ENCODE measurements at regions not wholly inside any gene's neighbourhood (a gene's known extent, or its start where the extent isn't known, plus 50 kb on each side); places are given as distances from the start of the nearest gene placed in this dataset.
"Not testable (repeated sequence)": the region's sequence is repeated elsewhere in the genome, so short reads cannot be mapped to it uniquely, and the experiment has no call there.

DNA sequence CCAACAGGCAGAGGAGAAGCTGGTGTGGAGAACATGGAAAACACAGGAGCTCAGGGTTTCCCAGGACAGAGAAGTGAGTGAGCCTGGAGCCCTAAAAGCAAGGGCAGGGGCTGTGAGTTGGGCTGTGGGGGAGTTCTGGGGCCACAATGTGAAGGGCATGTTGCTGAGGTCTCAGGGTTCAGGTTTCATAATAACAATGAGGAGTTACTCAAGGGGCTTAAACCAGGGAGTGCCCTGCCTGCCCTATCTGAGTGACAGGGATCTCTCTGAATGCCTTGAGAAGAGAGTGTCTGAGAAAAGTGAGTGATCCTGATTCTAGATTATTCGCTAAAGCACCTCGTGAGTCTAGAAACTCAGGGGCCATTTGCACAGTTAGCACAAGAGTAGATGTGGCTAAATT lies 129.6 kb downstream of the VPREB1 start:
- DNase-seq (ENCODE audit: low spot score): no peak

DNA sequence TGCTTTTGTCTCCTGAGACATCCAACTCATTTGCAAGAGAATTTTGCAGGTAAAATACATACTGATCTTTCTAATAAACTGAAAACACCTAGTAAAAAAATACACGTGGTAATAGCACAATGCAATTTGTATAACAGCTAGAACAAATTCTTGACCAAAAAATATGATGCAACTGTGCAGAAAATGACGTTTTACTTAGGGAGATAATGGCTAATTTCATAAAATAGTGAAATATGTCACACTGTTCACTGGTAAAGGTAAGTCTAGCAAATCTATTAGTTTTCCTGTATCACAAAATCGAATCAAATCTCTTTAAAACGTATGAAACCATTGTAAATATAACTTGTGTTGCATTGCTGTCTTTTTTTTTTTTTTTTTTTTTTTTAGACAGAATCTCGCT lies 130.0 kb downstream of the VPREB1 start:
- no peak for DNase-seq (ENCODE audit: low spot score)

DNA sequence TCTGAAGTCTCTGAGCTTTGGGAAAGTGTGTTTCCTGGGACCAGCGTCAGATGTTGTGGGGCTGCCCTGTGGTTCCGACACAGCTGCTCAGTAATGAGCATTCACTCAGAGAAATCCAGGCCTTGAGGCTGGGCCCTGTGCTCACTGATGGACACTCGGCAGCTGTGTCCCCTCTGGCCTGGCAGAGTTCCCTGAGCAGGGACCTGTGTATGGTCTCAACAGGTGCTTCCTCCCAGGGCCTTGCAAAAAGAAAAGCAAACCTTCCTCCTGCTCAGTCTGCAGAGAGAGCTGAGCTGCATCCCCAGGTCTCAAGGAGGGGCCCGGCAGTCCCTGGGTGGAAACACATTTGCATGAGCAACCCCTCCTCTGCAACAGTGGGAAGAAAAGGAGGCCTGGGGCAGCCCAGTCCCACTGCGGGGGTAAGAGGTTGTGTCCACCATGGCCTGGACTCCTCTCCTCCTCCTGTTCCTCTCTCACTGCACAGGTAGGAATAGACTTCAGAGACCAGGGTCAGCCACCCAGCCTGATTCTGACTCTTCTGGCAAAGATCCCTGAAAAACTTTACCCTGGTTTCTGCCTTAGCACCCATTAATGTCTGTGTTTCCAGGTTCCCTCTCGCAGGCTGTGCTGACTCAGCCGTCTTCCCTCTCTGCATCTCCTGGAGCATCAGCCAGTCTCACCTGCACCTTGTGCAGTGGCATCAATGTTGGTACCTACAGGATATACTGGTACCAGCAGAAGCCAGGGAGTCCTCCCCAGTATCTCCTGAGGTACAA lies 131.2 kb downstream of the VPREB1 start:
- DNase-seq (ENCODE audit: low spot score): no peak

DNA sequence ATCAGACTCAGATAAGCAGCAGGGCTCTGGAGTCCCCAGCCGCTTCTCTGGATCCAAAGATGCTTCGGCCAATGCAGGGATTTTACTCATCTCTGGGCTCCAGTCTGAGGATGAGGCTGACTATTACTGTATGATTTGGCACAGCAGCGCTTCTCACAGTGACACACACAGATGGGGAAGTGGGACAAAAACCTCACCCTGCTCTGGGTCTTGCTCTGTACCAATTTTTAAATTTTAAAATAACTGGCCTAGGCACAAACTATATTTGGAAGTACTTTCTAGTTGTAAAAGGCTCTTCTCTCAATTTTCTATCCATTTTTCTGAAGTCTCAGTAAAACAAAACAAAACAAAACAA lies 131.7 kb downstream of the VPREB1 start:
- no peak for DNase-seq (ENCODE audit: low spot score)

DNA sequence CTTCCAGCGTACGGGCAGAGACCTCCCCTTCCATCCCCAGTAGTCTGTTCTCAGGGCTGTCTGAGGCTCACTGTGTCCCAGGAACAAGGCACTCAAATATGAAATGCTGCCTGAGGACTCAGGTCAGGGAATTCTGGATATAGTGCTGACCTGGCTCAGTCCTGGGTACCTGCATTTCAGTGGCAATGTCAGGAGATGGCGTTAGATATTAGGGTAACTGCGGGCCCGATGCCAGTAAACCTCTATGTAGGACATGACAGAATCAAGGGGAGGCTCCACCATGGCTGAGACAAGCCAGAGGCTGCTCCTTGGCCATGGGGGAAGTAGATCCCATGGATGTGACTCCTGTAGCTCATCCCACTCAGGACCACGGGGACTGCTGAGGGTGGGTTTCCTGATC lies 131.7 kb downstream of the ZNF280B start:
- not testable (repeated sequence) for DNase-seq (ENCODE audit: low spot score)

DNA sequence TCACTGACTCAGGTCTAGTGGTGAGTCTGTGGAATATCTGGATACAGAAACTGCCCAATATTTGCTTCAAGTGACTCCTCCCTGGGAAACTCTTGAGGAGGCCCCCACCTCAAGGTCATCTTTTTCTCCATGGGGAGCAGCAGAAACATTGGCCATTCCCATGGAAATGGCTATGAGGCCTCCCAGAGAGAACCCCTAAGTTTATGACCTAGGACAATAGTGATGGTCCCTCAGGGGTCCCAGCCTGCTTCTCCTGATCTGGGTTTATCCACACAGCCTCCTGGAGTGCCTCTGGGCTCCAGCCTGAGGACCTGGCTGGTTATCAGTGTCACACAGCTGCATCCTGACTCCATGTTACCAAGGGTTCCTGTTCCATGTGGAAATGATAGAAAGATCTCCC lies 131.2 kb downstream of the ZNF280B start:
- no peak for DNase-seq (ENCODE audit: low spot score)

DNA sequence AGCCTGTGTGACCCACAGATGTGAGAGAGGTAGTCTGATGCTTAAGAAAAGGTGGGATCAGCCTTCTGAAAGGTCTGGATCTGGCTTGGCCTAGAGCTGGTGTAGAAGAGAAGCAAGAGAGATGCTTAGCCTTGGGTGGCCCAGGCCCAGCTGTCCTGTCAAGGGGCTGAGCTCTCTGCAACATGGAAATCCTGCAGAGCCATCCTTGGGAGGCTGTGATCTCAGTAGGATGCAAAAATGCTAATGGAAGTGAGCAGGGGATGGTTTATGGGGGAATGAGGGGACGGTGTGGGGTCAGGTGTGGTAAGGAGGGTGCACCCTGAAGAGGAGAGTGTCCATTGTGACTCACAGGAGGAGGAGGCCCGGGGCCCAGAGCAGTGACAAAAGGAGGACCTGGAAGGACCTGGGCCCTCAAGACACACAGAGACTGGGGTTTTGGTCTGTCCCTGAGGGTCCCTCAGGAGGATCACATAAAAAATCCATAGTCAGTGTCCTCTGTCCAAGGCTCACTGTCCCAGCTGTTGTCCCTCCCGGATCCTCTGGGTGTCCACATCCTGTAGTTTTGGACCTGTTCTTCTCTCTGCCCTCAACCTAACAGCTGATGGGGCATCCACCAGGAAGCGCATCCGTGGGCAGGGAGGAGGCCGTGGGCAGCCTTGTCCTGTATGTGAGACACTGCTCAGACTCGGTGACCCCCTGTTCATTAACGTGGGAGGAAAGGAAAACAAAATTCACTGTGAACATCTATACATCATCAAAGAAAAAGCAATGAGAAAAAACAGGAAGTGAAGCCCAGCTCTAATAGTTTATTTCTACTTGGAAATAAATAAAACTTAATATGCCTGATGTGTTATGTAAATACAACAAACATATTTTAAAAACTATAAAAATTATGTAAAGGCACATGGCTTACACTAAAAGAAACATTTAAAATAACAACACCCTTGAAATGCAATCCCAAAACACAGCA lies 129.8 kb downstream of the ZNF280B start:
- DNase-seq (ENCODE audit: low spot score): no peak

DNA sequence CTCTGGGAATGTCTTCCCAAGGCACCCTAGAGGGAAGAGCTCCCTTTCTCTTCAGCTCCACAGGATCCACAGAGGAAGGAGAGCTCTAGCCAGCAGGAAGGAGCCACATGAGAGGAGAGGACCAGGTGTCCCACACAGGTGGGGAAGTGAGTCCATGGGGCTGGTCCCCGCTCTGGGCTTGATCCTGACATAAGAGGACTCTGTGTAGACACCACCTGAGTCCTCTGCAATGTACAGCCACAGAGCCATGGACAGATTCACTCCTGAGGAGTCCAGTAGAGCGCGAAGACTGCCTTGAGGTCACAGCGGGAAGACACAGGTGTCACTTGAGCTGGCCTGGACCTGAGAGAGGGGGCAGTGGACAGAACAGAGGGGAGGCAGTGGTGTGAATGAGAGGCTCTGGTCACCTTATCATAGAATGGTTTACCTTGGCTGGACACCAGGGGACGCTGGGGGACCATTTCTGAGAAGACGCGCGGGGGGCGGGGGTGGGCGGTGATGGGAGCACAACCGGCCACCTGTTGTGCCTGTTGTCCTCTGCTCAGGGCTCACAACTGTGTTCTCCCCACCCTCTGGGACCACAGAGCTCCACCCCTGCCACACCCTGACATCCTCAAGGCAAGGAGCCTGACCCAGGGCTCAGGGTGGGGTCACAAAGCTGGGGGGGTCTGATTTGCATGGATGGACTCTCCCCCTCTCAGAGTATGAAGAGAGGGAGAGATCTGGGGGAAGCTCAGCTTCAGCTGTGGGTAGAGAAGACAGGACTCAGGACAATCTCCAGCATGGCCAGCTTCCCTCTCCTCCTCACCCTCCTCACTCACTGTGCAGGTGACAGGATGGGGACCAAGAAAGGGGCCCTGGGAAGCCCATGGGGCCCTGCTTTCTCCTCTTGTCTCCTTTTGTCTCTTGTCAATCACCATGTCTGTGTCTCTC lies 128.2 kb downstream of the ZNF280B start:
- DNase-seq (ENCODE audit: low spot score): no peak

DNA sequence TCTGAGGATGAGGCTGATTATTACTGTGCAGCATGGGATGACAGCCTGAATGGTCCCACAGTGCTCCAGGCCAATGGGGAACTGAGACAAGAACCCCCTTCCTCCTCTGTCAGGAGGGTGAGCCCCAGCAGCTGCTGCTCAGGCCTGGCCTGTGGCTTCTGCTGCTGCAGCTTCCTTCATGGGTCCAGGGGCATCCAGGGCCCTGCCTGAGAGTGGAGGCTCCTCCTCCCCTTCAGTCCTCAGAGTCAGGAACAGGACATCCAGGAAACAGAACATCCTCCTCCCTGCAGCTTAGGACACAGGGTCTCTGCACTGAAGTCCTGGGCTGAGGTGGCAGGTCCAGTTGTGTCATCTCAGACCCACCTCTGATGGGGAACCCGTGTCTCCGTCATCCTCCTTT lies 127.2 kb downstream of the ZNF280B start:
- not testable (repeated sequence) for DNase-seq (ENCODE audit: low spot score)

DNA sequence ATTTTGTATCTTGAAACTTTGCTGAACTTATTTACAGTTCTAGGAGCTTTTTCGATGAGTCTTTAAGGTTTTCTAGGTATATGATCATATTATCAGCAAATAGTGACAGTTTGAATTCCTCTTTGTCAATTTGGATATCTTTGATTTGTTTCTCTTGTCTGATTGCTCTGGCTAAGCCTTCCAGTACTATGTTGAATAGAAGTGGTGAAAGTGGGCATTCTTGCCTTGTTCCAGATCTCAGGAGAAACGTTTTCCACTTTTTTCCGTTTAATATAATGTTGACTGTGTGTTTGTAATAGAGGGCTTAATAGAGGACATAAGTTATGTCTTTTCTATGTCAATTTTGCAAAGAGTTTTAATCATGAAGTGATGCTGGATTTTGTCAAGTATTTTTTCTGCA lies 124.3 kb downstream of the ZNF280B start:
- no peak for DNase-seq (ENCODE audit: low spot score)

DNA sequence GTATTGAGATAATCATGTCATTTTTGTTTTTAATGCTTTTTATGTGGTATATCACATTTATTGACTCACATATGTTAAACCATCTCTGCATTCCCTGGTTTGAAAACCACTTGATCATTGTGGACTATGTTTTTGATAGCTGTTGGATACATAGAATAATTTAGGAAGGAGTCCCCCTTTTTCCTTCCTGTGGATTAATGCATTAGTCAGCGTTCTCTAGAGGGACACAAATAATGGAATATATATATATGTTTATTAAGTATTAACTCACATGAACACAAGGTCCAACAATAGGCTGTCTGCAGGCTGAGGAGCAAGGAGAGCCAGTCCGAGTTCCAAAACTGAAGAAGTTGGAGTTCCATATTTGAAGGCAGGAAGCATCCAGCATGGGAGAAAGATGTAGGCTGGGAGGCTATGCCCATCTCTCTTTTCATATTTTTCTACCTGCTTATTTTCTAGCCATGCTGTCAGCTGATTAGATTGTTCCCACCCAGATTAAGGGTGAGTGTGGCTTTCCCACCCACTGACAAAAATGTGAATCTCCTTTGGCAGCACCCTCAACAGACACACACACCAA lies 123.8 kb downstream of the ZNF280B start:
- no peak for DNase-seq (ENCODE audit: low spot score)

DNA sequence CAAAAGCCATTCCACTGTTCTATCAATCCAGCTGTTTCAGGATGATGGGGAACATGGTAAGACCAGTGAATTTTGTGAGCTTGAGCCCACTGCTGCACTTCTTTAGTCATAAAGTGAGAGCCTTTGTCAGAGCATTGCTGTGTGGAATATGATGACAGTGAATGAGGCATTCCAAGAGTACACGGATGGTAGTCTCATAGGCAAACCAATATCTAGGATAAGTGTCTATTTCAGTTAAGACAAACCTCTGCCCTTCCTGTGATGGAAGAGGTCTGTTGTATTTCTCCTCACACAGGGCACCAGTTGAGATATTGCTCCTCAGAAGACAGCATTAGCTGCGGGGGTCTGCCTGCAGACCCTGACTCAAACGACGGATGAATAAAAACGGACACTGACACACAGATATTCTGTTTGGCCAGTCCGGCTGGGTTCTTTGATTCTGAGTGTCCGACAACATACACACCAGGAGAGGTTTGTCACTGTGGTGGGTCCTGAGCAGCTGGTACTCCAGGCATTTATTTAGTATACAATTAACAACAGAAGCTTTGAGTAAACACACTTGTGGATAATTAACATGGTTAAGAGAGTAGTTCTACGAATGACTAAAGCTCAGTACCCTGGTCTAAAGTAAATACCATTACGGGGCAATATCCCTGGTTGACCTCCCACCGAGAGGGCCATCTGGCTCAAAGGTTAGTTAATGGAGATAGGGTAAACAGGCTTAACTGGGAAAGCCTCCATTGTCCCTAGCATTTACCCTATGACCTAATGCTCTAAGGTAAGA lies 121.7 kb downstream of the ZNF280B start:
- no peak for DNase-seq (ENCODE audit: low spot score)

DNA sequence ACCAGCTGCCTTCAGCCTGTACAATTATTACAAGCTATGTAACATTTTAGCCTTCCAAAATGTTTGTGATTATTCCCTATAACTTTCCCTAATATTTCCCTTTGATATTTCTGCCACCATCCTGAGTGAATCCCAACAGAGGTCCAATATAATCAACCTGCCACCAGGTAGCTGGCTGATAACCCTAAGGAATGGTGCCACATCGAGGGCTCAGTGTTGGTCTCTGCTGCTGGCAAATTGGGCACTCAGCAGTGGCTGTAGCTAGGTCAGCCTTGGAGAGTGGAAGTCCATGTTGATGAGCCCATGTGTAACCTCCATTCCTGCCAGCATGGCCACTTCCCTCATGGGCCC lies 121.2 kb downstream of the ZNF280B start:
- DNase-seq (ENCODE audit: low spot score): no peak

DNA sequence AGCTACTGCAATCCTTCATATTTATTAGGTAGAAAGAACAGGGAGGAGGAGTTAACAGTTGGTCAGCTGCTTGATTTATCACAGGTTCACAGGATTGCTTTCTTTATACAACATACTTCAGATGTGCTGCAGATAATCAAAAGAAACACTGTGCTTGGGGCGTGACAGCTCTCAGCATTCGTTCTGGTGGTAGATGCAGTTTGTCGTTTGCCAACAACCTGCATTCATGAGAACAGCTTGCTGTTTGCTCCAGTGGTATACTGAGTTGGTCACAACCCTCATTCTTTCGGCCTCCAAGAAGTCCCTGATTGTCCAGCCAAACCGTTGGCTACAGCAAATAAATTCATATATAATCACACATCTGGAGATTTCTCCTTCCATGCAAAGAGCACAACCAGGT lies 120.5 kb downstream of the ZNF280B start:
- no peak for DNase-seq (ENCODE audit: low spot score)

DNA sequence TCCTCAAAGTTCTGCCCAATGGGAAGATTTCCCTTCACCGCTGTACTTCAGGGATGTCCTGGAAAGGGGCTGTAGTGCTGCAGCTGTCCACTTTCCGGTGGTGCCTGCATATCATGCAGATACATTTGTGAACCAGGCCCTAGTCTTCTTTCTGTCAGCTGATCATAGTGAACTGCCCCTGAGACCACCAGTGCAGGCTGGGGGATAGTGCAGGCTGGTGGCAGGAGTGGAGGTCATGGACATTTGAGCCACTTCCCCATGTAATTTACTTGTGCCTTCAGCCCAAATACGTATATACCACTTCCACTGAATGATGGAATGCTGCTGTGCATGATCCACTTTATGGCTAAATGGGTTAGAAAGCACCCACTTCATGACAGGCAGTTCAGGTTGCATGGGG lies 120.0 kb downstream of the ZNF280B start:
- no peak for DNase-seq (ENCODE audit: low spot score)

DNA sequence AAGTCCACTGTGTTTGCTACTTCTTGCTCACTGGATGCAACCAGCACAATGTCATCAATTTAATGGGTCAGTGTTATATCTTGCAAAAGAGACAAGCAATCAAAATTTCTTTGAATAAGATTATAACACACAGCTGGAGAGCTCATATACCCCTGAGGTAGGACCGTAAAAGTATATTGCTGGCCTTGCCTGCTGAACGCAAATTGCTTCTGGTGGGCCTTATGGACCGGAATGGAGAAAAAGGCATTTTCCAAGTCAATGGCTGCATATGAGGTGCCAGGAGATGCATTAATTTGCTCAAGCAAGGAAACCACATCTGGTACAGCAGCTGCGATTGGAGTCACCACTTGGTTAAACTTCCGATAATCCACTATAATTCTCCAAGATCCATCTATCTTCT lies 119.1 kb downstream of the ZNF280B start:
- no peak for DNase-seq (ENCODE audit: low spot score)

DNA sequence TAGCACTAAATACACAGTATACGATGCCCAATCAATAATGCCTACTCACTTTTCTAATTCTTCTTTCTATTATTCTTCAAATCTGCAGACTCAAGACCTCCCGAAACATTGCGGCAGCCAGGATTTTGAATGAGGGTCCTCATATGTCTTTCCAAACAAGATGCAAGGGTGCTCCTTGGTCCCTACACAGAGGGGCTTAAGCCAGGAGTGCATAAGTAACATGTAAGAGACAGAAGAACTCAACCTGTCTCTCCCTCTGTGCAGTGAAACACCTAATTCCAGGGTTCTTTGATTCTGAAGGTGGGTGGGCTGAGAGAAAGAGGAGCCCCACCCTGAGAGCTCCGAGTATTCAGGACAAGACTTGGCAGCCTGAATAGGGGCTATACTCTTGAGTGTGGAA lies 117.6 kb downstream of the ZNF280B start:
- DNase-seq (ENCODE audit: low spot score): no peak

DNA sequence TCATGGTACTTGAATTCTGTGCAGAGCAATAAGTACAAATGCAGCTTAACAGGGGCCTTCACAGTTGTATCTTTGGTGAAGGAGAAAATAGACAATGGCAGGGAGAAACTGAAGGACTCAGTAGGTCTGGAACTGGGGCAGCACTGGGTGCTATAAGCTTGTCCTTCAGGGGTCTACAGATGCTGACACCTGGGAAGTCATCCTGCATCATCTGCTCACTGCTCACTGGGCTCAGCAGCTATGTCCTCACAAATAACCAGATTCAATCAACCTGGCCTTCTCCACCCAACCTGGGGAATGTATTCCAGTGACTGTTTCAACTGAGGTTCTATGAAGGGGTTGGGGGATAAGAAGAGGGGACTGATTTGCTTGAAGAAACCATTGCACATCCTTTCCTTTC lies 117.0 kb downstream of the ZNF280B start:
- DNase-seq (ENCODE audit: low spot score): no peak

DNA sequence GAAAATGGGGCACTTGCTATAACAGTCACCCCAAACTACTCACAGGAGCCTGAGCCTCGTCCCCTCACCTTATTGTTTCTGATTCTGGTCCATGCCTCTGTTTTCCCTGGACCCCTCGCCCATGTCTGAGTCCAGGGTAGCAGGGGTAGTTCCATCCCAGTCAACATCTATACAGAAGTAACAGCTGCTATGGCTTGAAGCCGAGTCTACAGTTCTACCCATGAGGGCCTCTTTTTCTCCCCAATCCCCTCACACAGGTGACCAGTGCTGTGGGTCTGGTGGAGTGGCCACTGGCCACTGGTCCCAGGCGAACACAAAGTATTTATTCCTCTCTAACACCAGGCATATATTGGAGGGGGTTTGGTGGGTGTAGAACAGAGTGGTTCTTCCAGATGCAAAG lies 116.4 kb downstream of the ZNF280B start:
- no peak for DNase-seq (ENCODE audit: low spot score)

DNA sequence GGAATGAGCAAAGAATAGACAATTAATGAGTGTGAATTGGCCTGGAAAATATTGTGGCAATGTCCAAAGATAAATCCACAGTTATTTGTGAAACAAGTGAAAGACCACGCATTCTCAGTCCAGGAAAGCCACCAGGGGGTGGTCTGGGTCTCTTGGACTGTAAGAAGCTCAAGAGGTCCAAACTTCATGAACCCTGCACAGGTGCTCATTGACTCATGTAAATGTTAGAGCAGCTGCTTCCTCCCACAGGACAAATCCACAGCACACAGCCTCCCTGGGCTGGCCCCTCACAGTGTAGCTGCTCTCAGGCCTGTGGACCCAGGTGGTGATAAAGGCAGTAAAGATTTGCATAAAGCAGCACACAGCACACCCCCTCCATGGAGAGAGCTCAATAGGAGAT lies 114.0 kb downstream of the ZNF280B start:
- no peak for DNase-seq (ENCODE audit: low spot score)

DNA sequence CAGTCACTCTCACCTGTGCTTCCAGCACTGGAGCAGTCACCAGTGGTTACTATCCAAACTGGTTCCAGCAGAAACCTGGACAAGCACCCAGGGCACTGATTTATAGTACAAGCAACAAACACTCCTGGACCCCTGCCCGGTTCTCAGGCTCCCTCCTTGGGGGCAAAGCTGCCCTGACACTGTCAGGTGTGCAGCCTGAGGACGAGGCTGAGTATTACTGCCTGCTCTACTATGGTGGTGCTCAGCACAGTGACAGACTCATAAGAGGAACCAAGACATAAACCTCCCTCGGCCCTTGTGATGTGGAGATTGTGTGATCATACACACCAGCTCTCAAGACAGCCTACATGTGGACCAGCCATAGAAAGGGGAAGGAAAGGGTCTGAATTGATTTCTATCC lies 113.3 kb downstream of the ZNF280B start:
- DNase-seq (ENCODE audit: low spot score): no peak
